T47D (cell line): ENCODE measurements at regions not wholly inside any gene's neighbourhood (a gene's known extent, or its start where the extent isn't known, plus 50 kb on each side); places are given as distances from the start of the nearest gene placed in this dataset.
A peak's percentile ranks its signal among the peaks of the same experiment; 100 is the strongest.

Source experiments
- DNase-seq, 2 experiments: peaks; one replicate each; pipeline versions ENCODE4 v3.0.0 to v3.0.0-alpha.2; 2011 to 2012; ENCODE audit warnings: low read depth in 1 of 2, low spot score in 1 of 2
- JUND ChIP-seq: IDR thresholded peaks from 2 replicates; pipeline ENCODE4 v1.6.1; 2012; ENCODE audit warnings: low read depth
- in situ Hi-C: cut with HindIII; loops from 2 replicates; pipeline ENCODE4 v1.10.0; 2016; ENCODE audit warnings: low sequenced_read_pairs, low pct_unique_long_range_greater_than_20kb

DNA sequence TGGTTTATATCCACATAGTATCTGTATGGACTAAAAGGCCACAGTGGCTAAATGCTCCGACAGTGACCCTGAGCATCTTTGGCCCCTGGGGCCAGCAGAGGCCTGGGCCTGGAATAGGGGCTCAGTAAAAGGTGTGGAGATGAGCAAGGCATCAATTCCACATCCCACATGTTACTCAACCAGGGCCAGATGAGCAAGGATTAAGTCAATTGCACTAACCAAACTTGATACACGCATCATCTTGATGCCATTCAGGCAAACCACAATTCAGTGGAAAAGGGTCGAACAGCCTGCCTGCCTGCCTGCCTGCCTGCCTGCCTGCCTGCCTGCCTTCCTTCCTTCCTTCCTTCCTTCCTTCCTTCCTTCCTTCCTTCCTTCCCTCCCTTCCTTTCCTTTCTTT, 53.5 kb upstream of the DNAJA2 start:
- no peak for TF ChIP-seq JUND
- DNase-seq, result no peak
- in situ Hi-C loops, result no loop called here

DNA sequence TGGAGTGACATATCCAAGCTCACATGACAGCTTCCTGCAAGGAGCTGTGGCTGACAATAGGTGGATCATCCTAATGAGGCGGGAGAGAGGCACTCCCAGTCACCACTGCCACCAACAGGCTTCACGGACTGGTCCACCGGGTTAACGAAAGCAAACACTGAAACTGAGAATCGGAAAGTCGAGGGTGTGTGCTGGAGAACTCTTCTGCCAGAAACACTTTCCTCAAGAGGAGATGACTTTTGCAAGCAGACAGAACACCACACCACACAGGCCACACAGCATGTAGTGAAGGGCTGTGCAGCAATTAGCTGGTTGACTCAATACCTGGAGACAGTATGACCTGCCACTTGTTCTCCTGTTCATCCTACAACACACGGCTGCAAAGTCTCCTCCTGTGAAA, 53.0 kb upstream of the DNAJA2 start:
- in situ Hi-C loops, result no loop called here
- TF ChIP-seq JUND, result no peak
- peak in 1 of 2 experiments; percentile 14 for DNase-seq

DNA sequence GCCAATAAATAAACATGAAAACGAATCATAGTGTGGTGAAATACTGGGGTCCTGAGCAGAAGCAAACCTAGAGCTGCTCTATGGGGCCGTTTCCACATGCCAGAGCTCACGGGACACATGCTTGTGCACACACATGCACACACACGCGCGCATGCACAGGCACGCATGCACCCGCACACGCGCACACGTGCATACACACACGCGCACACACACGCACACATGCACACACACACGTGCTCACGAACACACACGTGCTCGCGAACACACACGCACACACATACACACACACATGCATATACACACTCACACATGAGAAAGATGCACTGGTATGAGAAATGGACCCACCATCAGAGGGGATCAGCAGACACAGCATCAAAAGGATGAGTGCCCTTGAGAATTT, 52.2 kb upstream of the DNAJA2 start:
- TF ChIP-seq JUND, result no peak
- in situ Hi-C loops, result no loop called here
- no peak for DNase-seq
